ENCODE measurements at regions not wholly inside any gene's neighbourhood (a gene's known extent, or its start where the extent isn't known, plus 50 kb on each side); places are given as distances from the start of the nearest gene placed in this dataset.

DNA sequence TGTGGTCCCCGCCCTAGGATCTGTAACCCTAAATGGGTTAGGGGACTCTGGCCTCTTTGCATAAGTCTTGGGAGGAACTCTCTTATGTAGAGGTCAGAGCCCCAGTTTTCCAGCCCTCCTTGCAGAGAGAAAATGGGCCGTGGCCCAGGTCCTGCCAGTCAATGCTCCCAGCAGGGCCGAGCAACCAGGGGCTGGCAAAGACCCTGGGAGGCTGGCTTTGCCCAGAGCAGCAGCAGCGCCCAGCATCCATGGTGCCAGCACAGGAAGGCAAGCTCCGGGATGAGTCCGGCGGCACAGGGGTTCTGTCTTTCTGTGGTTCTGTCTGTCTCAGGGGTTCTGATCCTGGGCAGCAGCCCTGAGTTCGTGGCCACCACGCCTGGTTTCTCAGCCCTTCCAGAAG is 684.8 kb downstream of the BRD1 start:
- no peak for DNase-seq (ENCODE audit: low read depth in 2 of 2)

DNA sequence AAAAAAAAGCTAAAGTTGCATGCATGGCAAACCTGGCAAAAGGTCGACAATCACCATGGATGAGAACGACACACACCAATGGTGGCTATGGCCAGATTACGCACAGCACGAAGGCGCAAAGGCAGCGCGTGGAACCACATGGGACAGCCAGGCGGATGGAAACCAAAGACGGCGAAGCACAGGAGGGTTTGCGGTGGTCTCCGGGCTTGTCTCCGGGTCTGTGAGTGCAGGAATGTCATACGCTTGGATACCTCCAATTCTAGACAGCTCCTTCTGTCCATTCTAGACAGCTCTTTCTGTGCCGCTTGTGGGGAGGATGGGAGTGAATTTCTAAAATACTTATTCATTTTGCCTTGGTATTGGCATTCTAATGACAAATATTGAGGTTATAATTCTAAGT is 685.4 kb downstream of the BRD1 start:
- DNase-seq (ENCODE audit: low read depth in 2 of 2), result no peak

DNA sequence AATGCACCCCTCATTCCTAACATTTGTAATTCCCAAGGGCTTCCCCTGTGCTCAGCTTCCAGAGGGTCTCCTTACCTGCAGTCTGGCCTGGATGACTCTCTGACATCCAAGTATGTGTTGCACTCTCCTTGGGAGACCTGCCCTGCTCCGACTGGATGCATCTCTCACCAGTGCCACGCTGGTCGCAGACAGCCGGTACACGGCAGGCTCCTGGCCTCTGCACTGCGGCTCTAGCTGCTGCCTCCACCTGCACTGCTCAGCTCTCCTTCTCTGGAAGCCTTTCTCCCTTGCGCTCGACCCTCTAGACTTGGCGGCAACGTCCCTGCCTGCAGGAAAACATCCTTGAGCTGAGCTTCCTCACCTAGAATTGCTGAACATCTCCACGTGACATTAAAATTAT is 685.9 kb downstream of the BRD1 start:
- no peak for DNase-seq (ENCODE audit: low read depth in 2 of 2)

DNA sequence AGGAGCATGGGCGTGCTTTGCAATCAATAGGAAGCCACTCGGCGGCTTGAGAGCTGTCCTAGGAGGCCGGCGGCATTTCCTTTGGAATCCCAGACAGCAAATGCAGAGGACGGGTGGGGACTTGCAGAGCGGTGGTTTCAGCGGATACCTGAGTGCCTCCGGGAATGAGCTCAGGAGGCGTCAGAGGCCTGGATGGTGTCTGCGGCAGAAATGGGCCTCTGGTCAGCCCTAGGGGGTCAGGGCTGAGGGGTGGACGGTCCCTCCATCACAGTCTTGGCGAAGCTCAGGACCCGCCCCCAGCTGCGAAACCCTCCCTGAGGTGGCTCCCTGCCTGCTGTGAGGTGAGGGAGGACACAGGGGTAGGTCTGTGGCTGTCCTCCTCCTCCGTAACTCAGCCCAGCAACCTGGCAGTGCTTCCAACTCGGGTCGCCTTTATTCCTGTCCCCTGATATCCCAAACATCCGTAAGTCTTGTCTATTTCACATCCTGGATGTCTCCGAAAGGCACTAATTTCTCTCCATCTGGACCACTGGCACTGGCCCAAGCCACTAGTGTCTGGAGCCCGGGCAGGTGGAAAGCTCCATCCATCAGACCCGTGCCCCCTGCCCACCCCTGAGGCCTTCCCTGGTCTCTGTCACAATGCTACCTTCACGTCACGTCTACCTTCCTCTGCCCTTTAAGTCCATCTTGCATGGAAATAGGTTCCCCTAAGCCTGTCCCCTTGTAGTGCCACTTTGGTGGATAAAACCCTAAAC is 686.6 kb downstream of the BRD1 start:
- no peak for DNase-seq (ENCODE audit: low read depth in 2 of 2)

DNA sequence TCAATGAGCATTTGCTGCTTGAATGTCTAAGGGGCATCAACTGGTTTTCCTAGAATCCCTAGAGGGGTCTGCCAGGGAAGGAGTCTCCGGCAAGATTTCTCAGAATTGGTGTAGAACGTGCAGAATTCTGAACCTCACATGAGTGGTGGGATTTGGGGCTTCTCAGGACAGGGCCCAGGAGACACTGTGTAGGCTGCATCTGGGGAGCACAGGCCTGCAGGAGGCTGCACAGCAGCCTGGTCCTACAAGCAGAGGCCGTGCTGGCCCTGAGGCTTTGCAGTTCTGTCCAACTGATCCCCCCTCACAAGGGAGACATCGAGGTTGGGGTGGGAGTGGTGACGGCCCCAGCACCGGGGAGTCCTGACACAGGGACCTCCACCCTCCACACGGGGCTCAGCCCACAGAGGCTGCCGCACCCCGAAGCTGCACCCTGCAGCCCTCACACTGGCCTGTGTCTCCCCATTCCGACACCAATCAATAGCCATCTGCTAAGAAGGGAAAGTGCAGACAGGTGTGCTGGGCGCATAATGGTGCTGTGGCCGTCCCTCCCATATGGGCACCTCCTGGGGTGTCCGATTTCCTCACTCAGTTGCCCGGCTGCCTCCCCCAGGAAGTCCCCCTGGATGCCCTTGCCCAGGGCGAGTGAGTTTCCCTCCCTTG is 688.1 kb downstream of the BRD1 start:
- no peak for DNase-seq (ENCODE audit: low read depth in 2 of 2)

DNA sequence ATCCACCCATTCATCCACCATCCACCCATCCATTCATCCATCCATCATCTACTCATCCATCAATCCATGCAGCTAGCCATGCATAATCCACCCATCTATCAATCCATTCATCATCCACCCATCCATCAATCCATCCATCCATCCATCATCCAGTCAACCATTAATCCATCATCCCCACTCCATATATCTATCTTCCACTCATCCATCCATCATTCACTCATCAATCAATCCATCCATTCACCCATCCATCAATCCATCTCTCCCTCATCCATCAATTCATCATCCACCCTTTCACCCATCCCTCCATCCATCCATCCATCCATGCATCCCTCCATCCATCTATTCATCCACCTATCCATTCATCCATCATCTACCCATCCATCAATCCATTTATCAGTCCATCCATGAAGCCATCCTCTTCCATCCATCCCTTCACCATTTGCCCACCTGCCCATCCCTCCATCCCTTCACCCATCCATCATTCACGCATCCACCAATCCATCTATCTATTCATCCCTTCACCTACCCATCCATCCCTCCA is 689.4 kb downstream of the BRD1 start:
- no peak for DNase-seq (ENCODE audit: low read depth in 2 of 2)

DNA sequence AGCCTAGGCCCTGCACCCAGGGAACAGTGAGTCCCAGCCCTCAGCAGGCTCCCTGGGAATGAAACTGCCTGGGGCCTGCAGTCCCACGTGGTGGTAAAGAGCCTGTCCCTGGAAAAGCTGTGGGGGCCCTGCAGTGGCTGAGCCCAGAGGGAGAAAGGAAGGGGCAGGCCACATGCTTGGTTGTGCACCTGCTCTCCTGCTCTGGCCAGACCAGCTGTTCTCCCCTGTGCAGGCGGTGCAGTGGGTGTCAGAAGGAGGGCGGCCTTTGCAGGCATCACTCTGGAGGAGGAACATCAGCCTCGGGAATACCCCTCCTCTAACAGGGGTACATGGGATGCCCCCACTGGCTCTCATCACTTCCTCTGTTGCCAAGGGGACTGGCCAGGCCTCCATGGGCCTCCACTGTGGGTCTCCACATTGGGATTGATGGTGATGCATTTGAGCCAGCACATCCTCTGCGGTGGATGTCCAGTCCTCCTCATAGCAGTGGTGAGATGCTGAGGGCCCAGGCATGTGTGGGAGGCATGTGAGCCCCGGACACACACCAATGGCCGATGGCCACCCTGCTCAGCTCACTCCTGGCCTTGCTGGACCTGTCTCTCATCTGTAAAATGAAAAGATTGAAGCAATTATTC is 690.4 kb downstream of the BRD1 start:
- no peak for DNase-seq (ENCODE audit: low read depth in 2 of 2)

DNA sequence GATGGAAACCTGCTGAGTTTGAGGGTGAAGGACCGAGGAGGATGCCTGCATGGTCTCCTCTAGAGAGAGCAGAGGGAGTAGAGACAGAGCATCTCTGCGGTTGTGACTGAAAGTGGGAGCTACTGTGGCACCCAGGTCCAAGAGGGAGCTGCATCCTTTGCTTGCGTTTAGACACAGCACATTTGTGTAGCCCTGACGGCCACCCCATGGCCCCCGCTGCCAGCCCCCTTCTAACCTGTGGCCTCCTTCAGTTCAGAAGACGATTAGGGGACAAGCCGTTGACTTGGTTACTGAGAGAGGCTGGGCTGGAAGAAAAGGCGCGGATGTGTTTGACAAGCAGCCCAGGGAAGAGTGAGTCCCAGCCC is 690.9 kb downstream of the BRD1 start:
- DNase-seq (ENCODE audit: low read depth in 2 of 2), result no peak

DNA sequence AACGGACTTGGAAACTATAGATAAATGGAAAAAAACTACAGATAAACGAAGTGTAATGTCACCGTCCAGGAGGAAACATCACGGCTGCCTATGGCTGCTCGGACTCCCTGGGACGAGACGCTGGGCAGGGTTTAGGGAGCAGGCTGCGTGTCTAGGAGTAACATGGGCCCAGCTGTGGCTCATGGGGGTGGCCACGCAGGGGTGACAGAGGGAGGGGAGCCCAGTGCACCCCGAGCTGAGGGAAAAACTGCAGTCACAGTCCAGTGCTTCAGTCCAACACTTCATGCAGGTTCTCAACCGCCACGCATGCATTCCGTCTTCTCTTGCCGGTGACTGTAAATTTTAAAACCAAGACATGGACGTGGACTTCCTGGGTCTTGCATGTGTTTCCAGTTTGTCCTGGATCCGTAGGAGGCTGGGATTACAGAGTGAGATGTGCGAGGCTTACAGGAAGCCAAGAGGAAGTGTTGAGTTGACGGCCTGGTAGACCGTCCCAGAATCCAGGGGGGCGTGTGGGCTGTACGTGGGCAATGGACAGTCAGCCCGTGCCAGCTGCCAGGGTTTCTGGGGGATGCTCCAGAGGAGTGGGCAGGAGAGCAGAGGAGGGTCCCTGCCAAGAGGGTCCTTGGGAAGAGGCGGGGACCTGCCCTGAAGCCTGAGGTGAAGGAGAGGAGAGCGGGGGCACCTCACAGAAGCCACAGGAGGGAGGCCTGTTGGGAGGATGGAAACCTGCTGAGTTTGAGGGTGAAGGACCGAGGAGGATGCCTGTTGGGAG is 691.4 kb downstream of the BRD1 start:
- DNase-seq (ENCODE audit: low read depth in 2 of 2), result no peak

DNA sequence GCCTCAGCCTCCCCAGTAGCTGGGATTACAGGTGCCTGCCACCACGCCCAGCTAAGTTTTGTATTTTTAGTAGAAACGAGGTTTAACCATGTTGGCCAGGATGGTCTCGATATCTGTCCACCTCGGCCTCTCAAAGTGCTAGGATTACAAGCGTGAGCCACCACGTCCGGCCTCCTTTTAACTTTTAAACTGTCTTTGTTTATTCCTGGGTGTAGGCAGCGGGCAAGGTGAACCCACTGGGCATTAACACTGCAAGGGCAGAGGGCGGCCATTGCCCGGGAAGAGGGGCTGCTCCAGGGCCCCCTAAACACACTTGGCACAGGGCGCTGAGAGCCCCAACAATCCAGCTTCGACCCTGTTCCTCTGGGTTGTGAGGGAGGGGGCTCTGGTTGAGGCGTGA is 693.6 kb downstream of the BRD1 start:
- DNase-seq (ENCODE audit: low read depth in 2 of 2), result no peak

DNA sequence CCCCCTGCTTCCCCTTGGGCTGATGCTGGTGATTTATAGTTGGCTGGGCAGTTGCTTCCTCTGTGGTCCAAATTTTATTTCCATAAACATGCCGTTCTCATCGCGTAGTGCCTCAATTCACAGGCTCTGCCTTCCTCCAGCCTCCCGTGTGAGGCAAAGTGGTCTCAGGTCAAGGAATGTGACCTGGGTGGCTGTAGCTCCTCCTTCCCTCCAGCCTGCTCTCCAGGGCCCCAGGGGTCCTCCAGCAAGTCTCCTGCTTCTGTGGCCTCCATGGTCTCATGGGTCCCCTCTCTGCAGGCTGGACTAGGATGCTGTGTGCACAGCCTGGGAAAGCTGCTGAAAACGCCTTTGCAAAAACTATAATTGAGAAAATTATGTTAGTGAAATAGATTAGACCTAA is 694.1 kb downstream of the BRD1 start:
- DNase-seq (ENCODE audit: low read depth in 2 of 2), result no peak

DNA sequence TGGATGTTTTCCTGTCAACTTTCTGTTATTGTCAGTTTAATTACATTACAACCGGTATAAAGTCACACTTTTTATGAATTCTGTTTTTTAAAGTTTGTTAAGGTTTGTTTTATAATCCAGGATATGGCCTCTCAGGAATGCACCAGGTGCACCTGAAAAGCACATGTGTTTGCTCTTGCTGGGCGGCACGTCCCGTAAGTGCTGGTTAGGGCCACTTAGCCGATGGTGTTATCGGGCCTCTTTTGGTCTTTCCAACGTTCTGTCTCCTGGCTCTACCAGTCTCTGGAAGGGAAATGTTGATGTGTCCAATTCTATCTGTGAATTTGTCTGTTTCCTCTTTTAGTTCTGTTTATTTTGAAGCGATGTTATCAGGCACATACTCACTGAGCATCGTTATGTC is 695.7 kb downstream of the BRD1 start:
- DNase-seq (ENCODE audit: low read depth in 2 of 2), result no peak

DNA sequence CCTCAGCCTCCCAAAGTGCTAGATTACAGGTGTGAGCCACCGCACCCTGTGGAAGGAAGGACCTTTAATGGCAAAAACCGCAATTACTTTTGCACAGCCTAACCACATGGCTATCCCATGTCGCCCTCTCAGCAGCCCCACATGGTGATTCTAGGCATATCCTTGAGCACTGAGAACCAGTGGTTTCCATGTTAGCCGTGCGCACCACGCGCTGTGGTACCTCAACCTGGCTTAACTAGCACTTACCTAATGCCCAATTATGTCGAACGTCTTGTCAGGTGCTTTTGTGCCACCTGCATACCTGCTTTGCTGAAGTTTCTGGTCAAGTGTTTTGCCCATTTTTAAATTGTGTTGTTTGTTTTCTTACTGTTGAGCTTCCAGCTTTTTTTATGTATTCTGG is 697.9 kb downstream of the BRD1 start:
- no peak for DNase-seq (ENCODE audit: low read depth in 2 of 2)

DNA sequence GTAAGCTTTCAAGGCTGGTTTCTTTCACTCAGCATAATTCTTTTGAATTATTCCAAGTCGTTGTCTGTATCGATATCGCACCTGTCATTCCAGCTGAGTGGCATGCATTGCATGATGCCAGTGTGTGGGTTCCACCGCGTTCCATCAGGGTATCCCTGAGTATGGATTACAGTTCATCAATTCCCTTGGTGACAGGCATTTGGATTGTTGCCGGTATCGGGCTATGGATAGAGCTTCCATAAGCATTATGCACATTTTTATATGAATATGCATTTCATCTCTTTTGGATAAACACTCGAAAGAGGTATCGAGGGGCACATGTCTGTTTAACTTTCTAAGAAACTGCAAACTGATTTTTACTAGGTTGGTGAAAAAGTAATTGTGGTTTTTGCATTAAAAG is 698.8 kb downstream of the BRD1 start:
- no peak for DNase-seq (ENCODE audit: low read depth in 2 of 2)

DNA sequence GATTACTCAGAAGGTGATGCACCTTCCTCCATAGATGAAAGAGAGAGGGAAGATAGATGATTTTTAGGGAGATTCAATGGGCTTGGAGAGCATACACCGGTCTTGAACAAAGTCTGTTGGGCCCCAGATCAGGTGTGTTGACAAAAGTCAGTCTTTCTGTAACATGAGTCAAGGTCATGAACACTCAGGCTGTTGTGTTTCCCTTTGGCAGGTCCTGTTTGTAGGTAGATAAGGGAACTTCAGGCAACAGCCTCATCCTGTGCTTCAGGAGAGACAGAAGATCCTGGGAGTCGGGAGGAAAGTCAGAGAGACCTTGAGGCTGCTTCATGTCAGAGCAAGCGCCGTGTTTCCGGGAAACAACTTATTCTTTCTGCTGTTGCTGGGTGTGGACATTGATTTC is 703.1 kb downstream of the BRD1 start:
- DNase-seq (ENCODE audit: low read depth in 2 of 2), result no peak

DNA sequence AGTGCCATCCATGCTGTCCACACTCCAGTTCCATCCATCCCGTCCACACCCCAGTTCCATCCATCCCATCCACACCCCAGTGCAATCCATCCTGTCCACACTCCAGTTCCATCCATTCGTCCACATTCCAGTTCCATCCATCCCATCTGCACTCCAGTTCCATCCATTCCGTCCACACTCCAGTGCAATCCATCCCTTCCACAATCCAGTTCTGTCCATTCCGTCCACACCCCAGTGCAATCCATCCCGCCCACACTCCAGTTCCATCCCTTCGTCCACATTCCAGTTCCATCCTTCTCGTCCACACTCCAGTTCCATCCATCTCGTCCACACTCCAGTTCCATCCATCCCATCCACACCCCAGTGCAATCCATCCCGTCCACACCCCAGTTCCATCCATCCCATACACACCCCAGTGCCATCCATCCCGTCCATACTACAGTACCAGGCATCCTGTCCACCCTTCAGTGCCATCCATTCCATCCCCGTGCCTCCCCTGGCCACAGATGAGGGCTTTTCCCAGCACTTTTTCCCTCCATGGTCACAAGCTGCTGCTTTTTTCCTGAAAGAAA is 704.0 kb downstream of the BRD1 start:
- no peak for DNase-seq (ENCODE audit: low read depth in 2 of 2)

DNA sequence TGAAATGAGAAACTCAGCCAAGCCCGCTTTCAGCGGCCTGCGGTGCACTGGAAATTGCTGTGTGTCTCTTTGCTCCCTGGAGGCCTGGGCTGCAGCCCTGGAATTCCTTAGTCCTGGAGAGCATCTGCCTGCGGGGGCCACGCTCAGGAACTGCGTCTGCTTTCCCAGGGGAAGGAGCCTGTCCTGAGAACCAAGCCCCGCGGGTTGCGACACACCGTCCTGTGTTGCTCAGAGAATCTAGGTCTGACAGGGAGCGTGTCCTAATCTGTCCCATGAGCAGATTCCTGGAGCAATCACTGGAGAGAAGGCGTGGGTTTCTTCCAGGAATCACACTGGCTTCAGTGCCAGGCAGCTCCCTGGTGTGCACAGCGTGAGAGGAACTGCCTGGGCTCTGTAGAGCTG is 708.1 kb downstream of the BRD1 start:
- no peak for DNase-seq (ENCODE audit: low read depth in 2 of 2)

DNA sequence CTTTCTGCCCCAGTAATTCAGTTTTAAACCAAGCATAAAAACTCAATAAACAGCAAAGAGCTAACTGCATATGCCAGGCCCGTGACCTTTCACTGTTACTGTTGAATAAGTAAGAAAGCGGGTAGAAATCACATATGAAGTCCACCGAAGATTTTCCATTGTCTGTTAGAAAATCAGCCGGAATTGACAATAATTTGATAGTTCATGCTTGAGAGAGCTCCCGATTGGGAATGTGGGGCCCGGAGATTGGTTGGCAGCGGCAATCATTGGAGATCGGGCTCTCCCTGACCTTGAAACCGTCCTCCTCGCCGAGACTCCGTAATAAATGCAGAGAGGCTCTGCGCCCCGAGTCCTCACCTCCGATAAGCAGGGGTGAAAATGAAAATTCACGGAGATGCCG is 709.6 kb downstream of the BRD1 start:
- DNase-seq (ENCODE audit: low read depth in 2 of 2), result no peak

DNA sequence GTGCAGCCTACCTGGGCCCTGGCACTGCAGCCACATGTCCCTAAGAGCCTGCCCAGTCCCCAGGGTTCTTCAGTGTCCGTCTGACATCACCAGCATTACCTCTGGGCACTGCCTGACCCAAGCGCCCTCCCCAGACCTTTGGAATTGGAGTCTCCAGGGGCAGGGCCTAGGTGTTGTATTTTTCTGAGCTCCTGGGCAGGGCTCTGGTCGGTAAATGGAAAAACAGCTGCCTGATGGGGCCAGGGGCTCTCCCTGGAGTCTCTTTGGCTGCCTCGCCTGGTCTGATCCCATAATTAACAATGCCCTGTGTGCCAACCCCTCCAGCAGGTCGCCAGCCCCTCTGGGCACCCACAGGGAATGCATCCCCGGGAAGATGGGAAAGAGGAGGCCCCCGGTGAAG is 710.2 kb downstream of the BRD1 start:
- no peak for DNase-seq (ENCODE audit: low read depth in 2 of 2)

DNA sequence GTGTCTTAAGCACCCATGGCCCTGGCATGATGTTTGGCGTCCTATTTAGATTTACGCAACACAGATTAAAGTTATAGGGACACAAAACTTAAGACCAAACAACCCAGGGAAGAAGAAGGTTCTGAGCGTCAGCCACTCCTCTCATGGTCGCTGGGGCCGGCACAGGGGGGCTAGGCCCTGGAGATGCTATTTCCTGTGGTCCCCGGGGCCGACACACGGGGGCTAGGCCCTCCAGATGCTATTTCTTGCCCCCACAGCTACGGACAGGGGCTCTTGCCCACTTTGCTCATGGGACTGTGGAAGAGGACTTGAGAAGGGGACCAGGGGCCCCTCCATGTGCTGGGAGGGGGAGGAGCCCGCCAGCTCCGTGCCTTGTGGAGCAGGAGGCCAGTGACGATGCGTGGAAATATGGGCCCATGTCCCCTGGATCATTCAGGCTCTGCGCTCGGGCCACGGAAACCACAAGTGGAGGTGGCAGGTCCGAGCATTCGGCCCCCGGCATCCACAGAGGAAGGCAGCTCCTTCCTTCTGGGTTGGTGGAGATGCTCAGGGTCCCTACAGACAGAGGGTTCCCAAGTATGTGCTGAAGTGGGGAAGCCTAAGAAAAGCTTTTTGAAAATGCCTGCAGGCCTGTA is 711.1 kb downstream of the BRD1 start:
- no peak for DNase-seq (ENCODE audit: low read depth in 2 of 2)

DNA sequence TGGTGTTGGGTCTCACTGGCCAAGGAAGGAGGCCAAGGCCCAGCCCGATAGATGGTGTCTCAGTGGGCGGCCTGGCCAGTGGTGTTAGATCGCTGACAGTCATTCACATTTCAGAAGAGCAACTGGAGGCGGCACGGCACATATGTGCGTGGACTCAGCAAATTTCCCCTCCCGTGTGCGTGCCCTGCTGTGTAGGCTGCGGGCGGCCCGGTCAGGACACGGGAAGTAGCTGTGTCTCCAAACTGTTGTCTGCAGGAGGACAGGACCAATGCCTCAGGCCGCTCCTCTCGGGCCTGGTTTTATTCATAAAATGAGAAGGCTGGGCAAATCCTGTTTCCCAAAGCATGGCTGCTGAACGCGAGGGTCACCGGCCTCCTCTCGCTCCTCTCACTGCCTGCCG is 711.7 kb downstream of the BRD1 start:
- no peak for DNase-seq (ENCODE audit: low read depth in 2 of 2)

DNA sequence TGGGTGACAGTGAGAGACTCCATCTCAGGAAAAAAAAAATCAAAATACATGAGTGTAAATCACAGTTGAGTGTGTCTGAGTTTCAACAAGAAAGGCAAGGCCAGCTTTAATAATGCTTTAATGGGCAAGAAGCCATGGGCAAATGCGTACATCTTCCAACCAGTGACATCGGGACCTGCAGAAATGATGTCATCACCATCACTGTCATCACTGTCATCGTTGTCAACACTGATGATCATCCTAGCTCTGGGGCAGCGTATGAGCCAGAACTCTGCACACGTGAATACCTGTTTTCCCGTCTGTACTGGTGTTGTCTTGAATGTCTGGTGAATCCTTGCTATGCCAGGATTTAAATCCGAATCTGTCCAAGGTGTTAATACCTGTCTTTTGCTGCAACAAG is 712.5 kb downstream of the BRD1 start:
- DNase-seq (ENCODE audit: low read depth in 2 of 2), result no peak
